ENCODE measurements at regions not wholly inside any gene's neighbourhood (a gene's known extent, or its start where the extent isn't known, plus 50 kb on each side); places are given as distances from the start of the nearest gene placed in this dataset.

DNA sequence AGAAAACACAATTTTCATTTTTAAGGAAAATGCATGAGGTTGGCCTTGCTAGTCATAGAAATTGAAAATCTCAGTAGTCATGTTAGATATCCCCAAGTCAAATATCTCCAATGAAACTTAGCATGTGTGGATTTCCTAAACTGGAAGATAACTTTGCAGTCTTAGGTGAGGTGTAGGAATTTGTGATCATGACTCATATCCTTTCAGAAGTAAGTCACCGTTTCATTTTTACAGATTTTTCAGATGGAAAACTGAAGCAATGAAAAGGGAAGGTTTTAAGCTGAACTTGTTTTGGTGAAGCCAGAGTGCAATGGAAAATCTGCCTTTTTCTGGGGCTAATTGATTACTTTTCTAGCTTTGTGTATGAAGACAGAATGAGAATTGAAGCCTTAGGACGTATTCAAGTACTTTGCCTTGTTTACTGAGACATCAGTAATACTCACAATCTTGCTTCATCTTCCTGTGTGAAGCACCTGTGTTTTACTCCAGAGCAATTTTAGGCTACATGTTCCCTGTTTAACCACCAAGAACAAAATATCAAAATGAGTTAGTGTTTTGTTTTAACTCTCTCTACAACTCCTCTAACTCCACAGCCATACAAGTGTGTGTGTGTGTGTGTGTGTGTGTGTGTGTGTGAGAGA is 1662.8 kb upstream of the ADGRL3 start:
- TF ChIP-seq GATA2 (IDR thresholded peaks at IDR 0.05; ENCODE audit: low read depth, low read length) (no peak), GATA3 (IDR thresholded peaks at IDR 0.05; ENCODE audit: low read depth, low read length) (no peak)
